NCI-H128 (cell line): ENCODE measurements at regions not wholly inside any gene's neighbourhood (a gene's known extent, or its start where the extent isn't known, plus 50 kb on each side); places are given as distances from the start of the nearest gene placed in this dataset.
A peak's percentile ranks its signal among the peaks of the same experiment; 100 is the strongest.
"Not testable (repeated sequence)": the region's sequence is repeated elsewhere in the genome, so short reads cannot be mapped to it uniquely, and the experiment has no call there.

Experiments
- DNase-seq: peaks from one replicate; lab custom pipeline; 2025; ENCODE audit not compliant: unreplicated experiment; lab: John Stamatoyannopoulos, UW

- no peak for DNase-seq
These were observed 51.0 kb upstream of the PRB2 start for GRCh38 chr12:11446372-11446771.

- DNase-seq = no peak
These were observed 62.8 kb upstream of the PRB2 start for GRCh38 chr12:11457996-11458645.

- DNase-seq = no peak
These were observed 65.1 kb upstream of the PRB2 start for GRCh38 chr12:11460343-11461023.

- no peak for DNase-seq
These were observed 66.1 kb upstream of the PRB2 start for GRCh38 chr12:11461433-11461832.

- DNase-seq = no peak
These were observed 81.7 kb upstream of the PRB2 start for GRCh38 chr12:11477110-11477509.

- no peak for DNase-seq
These were observed 87.6 kb upstream of the PRB2 start for GRCh38 chr12:11482955-11483354.

- peak; percentile 91 for DNase-seq
These were observed 91.5 kb upstream of the PRB2 start for GRCh38 chr12:11486623-11487444.

GRCh38 chr12:11496157-11496851 lies 100.9 kb upstream of the PRB2 start:
- no peak for DNase-seq

GRCh38 chr12:11497438-11497837 lies 102.1 kb upstream of the PRB2 start:
- no peak for DNase-seq

GRCh38 chr12:11497995-11498394 lies 102.6 kb upstream of the PRB2 start:
- DNase-seq = no peak

- DNase-seq = not testable (repeated sequence)
These were observed 103.2 kb upstream of the PRB2 start for GRCh38 chr12:11498574-11498973.

- no peak for DNase-seq
These were observed 104.4 kb upstream of the PRB2 start for GRCh38 chr12:11499806-11500187.

- no peak for DNase-seq
These were observed 105.0 kb upstream of the PRB2 start for GRCh38 chr12:11500188-11500860.

- DNase-seq = no peak
These were observed 105.5 kb upstream of the PRB2 start for GRCh38 chr12:11500861-11501230.

GRCh38 chr12:11508699-11509098 lies 113.3 kb upstream of the PRB2 start:
- DNase-seq = no peak

GRCh38 chr12:11509326-11509725 lies 114.0 kb upstream of the PRB2 start:
- DNase-seq = no peak

- no peak for DNase-seq
These were observed 115.3 kb upstream of the PRB2 start for GRCh38 chr12:11510671-11511070.

- DNase-seq = no peak
These were observed 117.9 kb upstream of the PRB2 start for GRCh38 chr12:11513288-11513687.

- DNase-seq = no peak
These were observed 121.7 kb upstream of the PRB2 start for GRCh38 chr12:11517080-11517479.

GRCh38 chr12:11524446-11524845 lies 125.0 kb upstream of the ETV6 start:
- no peak for DNase-seq

GRCh38 chr12:11534064-11534463 lies 115.4 kb upstream of the ETV6 start:
- DNase-seq = no peak
